ENCODE measurements at regions not wholly inside any gene's neighbourhood (a gene's known extent, or its start where the extent isn't known, plus 50 kb on each side); places are given as distances from the start of the nearest gene placed in this dataset.

GRCh38 chr3:154614078-154614477, 184.1 kb upstream of the GPR149 start:
- Histone ChIP-seq H3K4me3 (no peak overlapping the region), H3K9me3 (peaks cover 0 to 11% (median 0%) of the 10 kb centered on the region in 4 donors), H3K4me1 (no peaks in the 10 kb centered on the region), H3K27ac (no peak overlapping the region), H3K36me3 (no peaks in the 10 kb centered on the region), H3K27me3 (no peaks in the 10 kb centered on the region)
- intact Hi-C loops (cut with DNase I; ENCODE audit: low total_unique reads): no loop called here
- 81 to 100% (median 91%) methylated on average over 1 of the region's 1 CpG for WGBS, 5 donors
- DNase-seq: no peak
- no peak for TF ChIP-seq POLR2A (IDR thresholded peaks at IDR 0.05)

GRCh38 chr3:154602241-154602640, 172.3 kb upstream of the GPR149 start:
- no peak for DNase-seq
- TF ChIP-seq EP300 (IDR thresholded peaks at IDR 0.05): no peak
- TF ChIP-seq CTCF (IDR thresholded peaks at IDR 0.05): no peak
- no peak for TF ChIP-seq POLR2A (IDR thresholded peaks at IDR 0.05)
- TF ChIP-seq POLR2AphosphoS5 (IDR thresholded peaks at IDR 0.05): no peak
- Histone ChIP-seq H3K27ac (no peak overlapping the region), H3K4me3 (no peak overlapping the region), H3K36me3 (no peaks in the 10 kb centered on the region), H3K27me3 (no peaks in the 10 kb centered on the region), H3K4me1 (no peaks in the 10 kb centered on the region), H3K9me3 (no peaks in the 10 kb centered on the region)
- intact Hi-C loops (cut with DNase I; ENCODE audit: low total_unique reads): no loop called here

GRCh38 chr3:154598166-154598565, 168.2 kb upstream of the GPR149 start:
- no peak for DNase-seq
- Histone ChIP-seq H3K4me3 (no peak overlapping the region), H3K27ac (no peak overlapping the region), H3K4me1 (no peaks in the 10 kb centered on the region), H3K36me3 (no peaks in the 10 kb centered on the region), H3K9me3 (no peaks in the 10 kb centered on the region), H3K27me3 (no peaks in the 10 kb centered on the region)
- intact Hi-C loops (cut with DNase I; ENCODE audit: low total_unique reads): no loop called here
- TF ChIP-seq POLR2A (IDR thresholded peaks at IDR 0.05): no peak
- no peak for TF ChIP-seq EP300 (IDR thresholded peaks at IDR 0.05)
- no peak for TF ChIP-seq CTCF (IDR thresholded peaks at IDR 0.05)
- TF ChIP-seq POLR2AphosphoS5 (IDR thresholded peaks at IDR 0.05): no peak
- 52 to 72% (median 58%) methylated on average over 3 of the region's 3 CpGs for WGBS, 5 donors

- no peaks in the 10 kb centered on the region for H3K36me3 ChIP-seq
- 70 to 83% (median 71%) methylated on average over 3 of the region's 3 CpGs for WGBS, 5 donors
- no peak for DNase-seq
- TF ChIP-seq CTCF (IDR thresholded peaks at IDR 0.05) (no peak), POLR2AphosphoS5 (IDR thresholded peaks at IDR 0.05) (no peak), POLR2A (IDR thresholded peaks at IDR 0.05) (no peak), EP300 (IDR thresholded peaks at IDR 0.05) (no peak)
- H3K4me3 ChIP-seq: no peak overlapping the region
- no peak overlapping the region for H3K27ac ChIP-seq
- no peaks in the 10 kb centered on the region for H3K9me3 ChIP-seq
- no peaks in the 10 kb centered on the region for H3K4me1 ChIP-seq
- no peaks in the 10 kb centered on the region for H3K27me3 ChIP-seq
- intact Hi-C loops (cut with DNase I; ENCODE audit: low total_unique reads): no loop called here
These were observed 160.8 kb upstream of the GPR149 start for GRCh38 chr3:154590675-154591384.

- Histone ChIP-seq H3K27me3 (no peaks in the 10 kb centered on the region), H3K4me3 (no peak overlapping the region), H3K9me3 (no peaks in the 10 kb centered on the region), H3K4me1 (no peaks in the 10 kb centered on the region), H3K36me3 (no peaks in the 10 kb centered on the region), H3K27ac (no peak overlapping the region)
- 75 to 88% (median 80%) methylated on average over 3 of the region's 3 CpGs for WGBS, 5 donors
- peak in 1 of 2 donors; percentile 3 for DNase-seq
- intact Hi-C loops (cut with DNase I; ENCODE audit: low total_unique reads): no loop called here
- TF ChIP-seq POLR2A (IDR thresholded peaks at IDR 0.05) (no peak), CTCF (IDR thresholded peaks at IDR 0.05) (no peak), POLR2AphosphoS5 (IDR thresholded peaks at IDR 0.05) (no peak), EP300 (IDR thresholded peaks at IDR 0.05) (no peak)
These were observed 158.8 kb upstream of the GPR149 start for GRCh38 chr3:154588831-154589230.

All from stomach (tissue), 8 donors.